Gastrocnemius medialis (tissue), 4 donors: ENCODE measurements at regions not wholly inside any gene's neighbourhood (a gene's known extent, or its start where the extent isn't known, plus 50 kb on each side); places are given as distances from the start of the nearest gene placed in this dataset.

Experiments used
- ATAC-seq, 2 donors: fragments of 150-250 bp; one replicate each; pipeline ENCODE4 v1.9.1; 2016
- DNase-seq, 2 donors: peaks; one replicate each; pipeline ENCODE4 v3.0.0-alpha.2; 2019
- H3K27ac ChIP-seq, 4 donors: fragments of 200-600 bp; sonication (generic); 1 replicate in 1 of 4; 2 replicates in 3 of 4; pipeline ENCODE4 v1.5.1; 2016 to 2018; ENCODE audit warnings: mild to moderate bottlenecking in 2 of 4, moderate library complexity in 1 of 4
- H3K27me3 ChIP-seq, 3 donors: fragments of 200-600 bp; sonication (generic) in 2 of 3; 1 replicate in 1 of 3; 2 replicates in 2 of 3; pipeline versions ENCODE4 v1.5.1 to v1.6.0; 2016 to 2019; ENCODE audit warnings: mild to moderate bottlenecking in 1 of 3, moderate library complexity in 1 of 3
- H3K36me3 ChIP-seq, 2 donors: fragments of 200-600 bp; sonication (generic) in 1 of 2; one replicate each; pipeline ENCODE4 v1.5.1; 2017 to 2018
- H3K4me1 ChIP-seq, 2 donors: fragments of 200-600 bp; sonication (generic) in 1 of 2; one replicate each; pipeline ENCODE4 v1.5.1; 2016 to 2017; ENCODE audit warnings: mild to moderate bottlenecking in 2 of 2
- H3K4me3 ChIP-seq, 4 donors: fragments of 200-600 bp; sonication (generic) in 3 of 4; 1 replicate in 1 of 4; 2 replicates in 3 of 4; pipeline ENCODE4 v1.5.1; 2016 to 2019; ENCODE audit warnings: mild to moderate bottlenecking in 2 of 4
- H3K9me3 ChIP-seq, 3 donors: fragments of 200-600 bp; sonication (generic) in 2 of 3; 1 replicate in 1 of 3; 2 replicates in 2 of 3; pipeline ENCODE4 v1.5.1; 2016 to 2019
- POLR2A ChIP-seq, 2 donors: fragments of 450-650 bp; IDR thresholded peaks; one replicate each; pipeline ENCODE4 v1.6.1; 2017; ENCODE audit warnings: antibody characterized with exemption in 2 of 2, mild to moderate bottlenecking in 2 of 2, moderate library complexity in 2 of 2
- in situ Hi-C, 4 donors: fragments of 200-750 bp; cut with MboI; loops; one replicate each; pipeline versions ENCODE4 v1.15.0 to v1.8.0; 2017; ENCODE audit warnings: low sequenced_read_pairs in 4 of 4
- intact Hi-C: fragments of 100-400 bp; cut with DNase I; formaldehyde crosslinking; loops from one replicate; pipeline ENCODE4 v1.15.1; 2023; ENCODE audit warnings: low total_unique reads
- TF ChIP-seq, protein P1 (sequence below), 5 experiments: fragments of 450-650 bp in 3 of 5; fragments of 200-600 bp in 2 of 5; sonication (generic) in 2 of 5; IDR thresholded peaks in 4 of 5; conservative IDR thresholded peaks in 1 of 5; 1 replicate in 4 of 5; 2 replicates in 1 of 5; pipeline ENCODE4 v1.5.1; 2016 to 2019; ENCODE audit warnings: antibody characterized with exemption in 5 of 5, mild to moderate bottlenecking in 3 of 5, moderate library complexity in 3 of 5

DNA sequence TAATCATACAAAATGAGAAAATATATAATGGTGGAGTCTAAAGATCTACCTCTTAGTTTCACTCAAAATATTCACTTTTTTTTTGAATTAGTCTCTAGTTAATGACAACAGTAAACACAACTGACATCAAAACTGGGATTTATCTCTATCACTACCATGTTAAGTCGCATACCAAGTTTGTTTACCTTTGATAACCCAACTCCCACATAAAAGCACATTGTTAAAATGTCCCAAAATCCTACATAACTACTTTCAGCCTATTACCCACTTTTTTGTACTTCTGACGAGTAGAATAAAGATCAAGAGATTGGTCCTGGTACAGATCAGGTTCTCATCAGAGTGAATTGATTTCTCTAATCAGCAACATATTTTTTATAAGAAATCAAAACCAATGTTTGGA, 518.5 kb downstream of the EPHA3 start:
- no peak overlapping the region for H3K4me3 ChIP-seq
- DNase-seq (no peak), ATAC-seq (no peak)
- H3K27me3 ChIP-seq = no peaks in the 10 kb centered on the region
- H3K36me3 ChIP-seq = no peaks in the 10 kb centered on the region
- H3K4me1 ChIP-seq = no peaks in the 10 kb centered on the region
- intact Hi-C loops (no loop called here), in situ Hi-C loops (no loop called here)
- H3K9me3 ChIP-seq = no peaks in the 10 kb centered on the region
- no peak overlapping the region for H3K27ac ChIP-seq
- TF ChIP-seq, protein P1, sequence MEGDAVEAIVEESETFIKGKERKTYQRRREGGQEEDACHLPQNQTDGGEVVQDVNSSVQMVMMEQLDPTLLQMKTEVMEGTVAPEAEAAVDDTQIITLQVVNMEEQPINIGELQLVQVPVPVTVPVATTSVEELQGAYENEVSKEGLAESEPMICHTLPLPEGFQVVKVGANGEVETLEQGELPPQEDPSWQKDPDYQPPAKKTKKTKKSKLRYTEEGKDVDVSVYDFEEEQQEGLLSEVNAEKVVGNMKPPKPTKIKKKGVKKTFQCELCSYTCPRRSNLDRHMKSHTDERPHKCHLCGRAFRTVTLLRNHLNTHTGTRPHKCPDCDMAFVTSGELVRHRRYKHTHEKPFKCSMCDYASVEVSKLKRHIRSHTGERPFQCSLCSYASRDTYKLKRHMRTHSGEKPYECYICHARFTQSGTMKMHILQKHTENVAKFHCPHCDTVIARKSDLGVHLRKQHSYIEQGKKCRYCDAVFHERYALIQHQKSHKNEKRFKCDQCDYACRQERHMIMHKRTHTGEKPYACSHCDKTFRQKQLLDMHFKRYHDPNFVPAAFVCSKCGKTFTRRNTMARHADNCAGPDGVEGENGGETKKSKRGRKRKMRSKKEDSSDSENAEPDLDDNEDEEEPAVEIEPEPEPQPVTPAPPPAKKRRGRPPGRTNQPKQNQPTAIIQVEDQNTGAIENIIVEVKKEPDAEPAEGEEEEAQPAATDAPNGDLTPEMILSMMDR (IDR thresholded peaks at IDR 0.05 in 4 of 5, conservative IDR thresholded peaks at IDR 0.05 in 1 of 5) = no peak
- TF ChIP-seq POLR2A (IDR thresholded peaks at IDR 0.05) = no peak

DNA sequence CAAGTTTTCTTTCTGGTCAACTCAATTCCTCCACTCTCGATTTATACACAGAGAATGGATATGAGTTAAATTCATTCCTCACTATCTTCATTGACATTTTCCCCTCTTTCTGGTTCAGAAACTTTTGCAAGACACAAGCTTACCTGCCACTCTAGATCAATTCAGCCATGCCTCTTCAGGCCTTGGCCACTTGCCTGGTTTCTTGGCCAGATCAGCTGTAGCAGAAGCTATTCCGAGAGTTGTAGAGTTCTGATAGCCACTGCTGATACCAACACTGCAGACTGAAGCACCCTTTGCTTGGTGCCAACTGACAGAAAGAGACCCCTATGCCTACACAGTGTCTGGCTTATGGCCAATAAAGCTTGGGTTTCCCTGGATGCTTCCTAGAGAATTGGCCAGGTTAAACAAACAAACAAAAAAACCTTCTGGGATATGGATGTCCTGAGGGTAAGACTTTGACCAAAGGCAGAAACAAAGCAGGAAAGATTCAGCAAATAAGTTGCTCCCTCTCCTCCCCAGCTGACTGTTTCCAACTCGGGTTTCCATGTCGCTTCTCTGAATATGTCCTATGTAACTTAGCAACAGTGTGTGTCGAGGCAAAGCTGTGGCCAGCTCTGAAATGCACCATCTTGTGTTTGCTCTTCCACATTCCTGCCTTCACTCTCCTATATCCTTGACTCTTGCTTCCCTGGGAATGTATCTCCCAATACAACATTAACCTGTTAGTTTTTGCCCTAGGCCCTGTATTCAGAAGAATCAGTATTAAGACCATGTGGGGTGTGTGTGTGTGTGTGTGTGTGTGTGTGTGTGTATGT, 521.6 kb downstream of the EPHA3 start:
- DNase-seq (no peak), ATAC-seq (no peak)
- Histone ChIP-seq H3K4me3 (no peak overlapping the region), H3K27ac (no peak overlapping the region), H3K9me3 (no peaks in the 10 kb centered on the region), H3K27me3 (no peaks in the 10 kb centered on the region), H3K4me1 (no peaks in the 10 kb centered on the region), H3K36me3 (no peaks in the 10 kb centered on the region)
- TF ChIP-seq, protein P1 (IDR thresholded peaks at IDR 0.05 in 4 of 5, conservative IDR thresholded peaks at IDR 0.05 in 1 of 5) = no peak
- TF ChIP-seq POLR2A (IDR thresholded peaks at IDR 0.05) = no peak
- in situ Hi-C loops (no loop called here), intact Hi-C loops (no loop called here)

DNA sequence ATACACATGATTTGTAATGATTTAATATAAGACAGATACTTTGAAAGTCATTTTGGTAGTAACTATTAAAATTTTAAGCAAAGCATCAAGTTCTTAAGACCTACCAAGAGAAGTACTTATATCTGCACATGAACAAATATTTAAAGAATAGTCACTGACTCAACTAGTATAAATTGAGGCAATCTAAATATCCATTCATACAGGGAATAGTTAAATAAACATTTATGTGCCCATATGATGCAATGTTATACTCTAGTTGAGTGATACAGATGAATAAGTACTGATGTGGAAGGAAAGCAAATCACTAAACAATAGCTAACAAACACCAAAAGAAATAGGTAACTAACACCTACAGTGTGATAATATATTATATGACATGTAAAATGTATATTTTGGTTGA, 527.7 kb downstream of the EPHA3 start:
- in situ Hi-C loops = no loop called here
- Histone ChIP-seq H3K4me3 (no peak overlapping the region), H3K4me1 (no peaks in the 10 kb centered on the region), H3K9me3 (no peaks in the 10 kb centered on the region), H3K36me3 (no peaks in the 10 kb centered on the region), H3K27me3 (no peaks in the 10 kb centered on the region), H3K27ac (no peak overlapping the region)
- intact Hi-C loops = no loop called here
- DNase-seq (no peak), ATAC-seq (no peak)
- TF ChIP-seq, protein P1 (IDR thresholded peaks at IDR 0.05 in 4 of 5, conservative IDR thresholded peaks at IDR 0.05 in 1 of 5) = no peak
- no peak for TF ChIP-seq POLR2A (IDR thresholded peaks at IDR 0.05)

DNA sequence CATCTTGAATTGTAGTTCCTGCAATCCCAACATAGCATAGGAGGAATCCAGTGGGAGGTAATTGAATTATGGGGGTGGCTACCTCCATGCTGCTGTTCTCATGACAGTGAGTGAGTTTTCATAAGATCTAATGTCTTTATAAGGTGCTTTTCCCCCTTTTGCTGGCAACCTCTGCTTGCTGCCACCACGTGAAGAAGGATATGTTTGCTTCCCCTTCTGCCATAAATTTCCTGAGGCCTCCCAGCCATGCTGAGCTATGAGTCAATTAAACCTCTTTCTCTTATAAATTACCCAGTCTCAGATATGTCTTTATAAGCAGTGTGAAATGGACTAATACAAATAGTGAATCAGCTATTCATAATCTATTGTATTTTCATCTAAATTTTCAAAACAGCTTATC, 537.3 kb downstream of the EPHA3 start:
- Histone ChIP-seq H3K36me3 (no peaks in the 10 kb centered on the region), H3K4me1 (no peaks in the 10 kb centered on the region), H3K9me3 (no peaks in the 10 kb centered on the region), H3K27me3 (no peaks in the 10 kb centered on the region), H3K27ac (no peak overlapping the region), H3K4me3 (no peak overlapping the region)
- DNase-seq (no peak), ATAC-seq (no peak)
- in situ Hi-C loops = no loop called here
- intact Hi-C loops = no loop called here
- TF ChIP-seq, protein P1 (IDR thresholded peaks at IDR 0.05 in 4 of 5, conservative IDR thresholded peaks at IDR 0.05 in 1 of 5) = no peak
- TF ChIP-seq POLR2A (IDR thresholded peaks at IDR 0.05) = no peak

DNA sequence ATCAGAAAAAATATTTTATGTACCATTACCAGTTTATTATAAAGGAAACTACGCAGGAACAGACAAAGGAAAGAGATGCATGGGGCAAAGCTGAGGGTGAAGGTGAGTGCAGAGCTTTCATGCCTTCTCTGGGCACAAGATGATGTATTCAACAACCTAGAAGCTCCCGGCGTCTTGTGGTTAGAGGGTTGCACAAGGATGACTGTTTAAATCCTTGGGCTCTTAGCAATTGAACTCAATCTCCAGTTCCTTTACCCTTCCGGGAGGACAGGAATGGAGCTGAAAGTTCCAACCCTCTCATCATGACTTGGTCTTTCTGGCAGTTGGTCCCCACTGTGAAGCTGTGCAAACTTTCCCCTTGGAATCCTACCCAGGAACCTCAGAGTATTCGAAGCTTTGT, 542.0 kb downstream of the EPHA3 start:
- no peaks in the 10 kb centered on the region for H3K36me3 ChIP-seq
- no peak for ATAC-seq

More for the DNA sequence above, 542.0 kb downstream of the EPHA3 start:
- H3K4me1 ChIP-seq = no peaks in the 10 kb centered on the region
- H3K4me3 ChIP-seq = no peak overlapping the region
- in situ Hi-C loops (no loop called here), intact Hi-C loops (no loop called here)
- no peak overlapping the region for H3K27ac ChIP-seq
- H3K27me3 ChIP-seq = no peaks in the 10 kb centered on the region
- DNase-seq = no peak
- no peak for TF ChIP-seq POLR2A (IDR thresholded peaks at IDR 0.05)
- TF ChIP-seq, protein P1 (IDR thresholded peaks at IDR 0.05 in 4 of 5, conservative IDR thresholded peaks at IDR 0.05 in 1 of 5) = no peak
- H3K9me3 ChIP-seq = no peaks in the 10 kb centered on the region
